Right hindlimb (tissue), 1 donor: ENCODE measurements at regions not wholly inside any gene's neighbourhood (a gene's known extent, or its start where the extent isn't known, plus 50 kb on each side); places are given as distances from the start of the nearest gene placed in this dataset.

ENCODE experiments used
- DNase-seq: peaks from one replicate; pipeline ENCODE4 v3.0.0-alpha.2; 2018

- no peak for DNase-seq
Observed at GRCh38 chr20:24798930-24799705, 150.0 kb upstream of the CST7 start.

- DNase-seq, result no peak
Observed at GRCh38 chr20:24799971-24800580, 149.0 kb upstream of the CST7 start.

GRCh38 chr20:24802286-24802820, 146.7 kb upstream of the CST7 start:
- no peak for DNase-seq

GRCh38 chr20:24804481-24805206, 144.4 kb upstream of the CST7 start:
- no peak for DNase-seq

- no peak for DNase-seq
Observed at GRCh38 chr20:24805456-24806238, 143.4 kb upstream of the CST7 start.

GRCh38 chr20:24806705-24807676, 142.1 kb upstream of the CST7 start:
- DNase-seq, result no peak

GRCh38 chr20:24808616-24809015, 140.5 kb upstream of the CST7 start:
- no peak for DNase-seq

- DNase-seq, result no peak
Observed at GRCh38 chr20:24809606-24810005, 139.5 kb upstream of the CST7 start.

GRCh38 chr20:24810676-24811407, 138.2 kb upstream of the CST7 start:
- DNase-seq, result no peak

- DNase-seq, result no peak
Observed at GRCh38 chr20:24812373-24812772, 136.7 kb upstream of the CST7 start.

- DNase-seq, result no peak
Observed at GRCh38 chr20:24813080-24813479, 136.0 kb upstream of the CST7 start.

- DNase-seq, result no peak
Observed at GRCh38 chr20:24813496-24813895, 135.6 kb upstream of the CST7 start.

- DNase-seq, result no peak
Observed at GRCh38 chr20:24813936-24814335, 135.1 kb upstream of the CST7 start.

- no peak for DNase-seq
Observed at GRCh38 chr20:24814556-24815195, 134.4 kb upstream of the CST7 start.

GRCh38 chr20:24815196-24815815, 133.8 kb upstream of the CST7 start:
- DNase-seq, result no peak

- no peak for DNase-seq
Observed at GRCh38 chr20:24815931-24816330, 133.1 kb upstream of the CST7 start.

GRCh38 chr20:24816431-24816830, 132.6 kb upstream of the CST7 start:
- no peak for DNase-seq

- no peak for DNase-seq
Observed at GRCh38 chr20:24816907-24817306, 132.2 kb upstream of the CST7 start.

- DNase-seq, result no peak
Observed at GRCh38 chr20:24817351-24817750, 131.7 kb upstream of the CST7 start.

- no peak for DNase-seq
Observed at GRCh38 chr20:24818056-24818455, 131.0 kb upstream of the CST7 start.
